Neural cell (in vitro differentiated cells): ENCODE measurements at regions not wholly inside any gene's neighbourhood (a gene's known extent, or its start where the extent isn't known, plus 50 kb on each side); places are given as distances from the start of the nearest gene placed in this dataset.

Experiments
- H2AFZ ChIP-seq: fragments of 200-600, 300-800 bp; sonication (generic), shearing (Covaris generic); 2 replicates; pipeline ENCODE4 v1.6.0; 2014; ENCODE audit warnings: low read depth, mild to moderate bottlenecking, antibody characterized with exemption, low read length, moderate library complexity
- H3F3A ChIP-seq: fragments of 200-600 bp; shearing (Covaris generic); 2 replicates; pipeline ENCODE4 v1.6.1; 2016; ENCODE audit warnings: mild to moderate bottlenecking, moderate library complexity, mixed read lengths, antibody characterized with exemption, low read length; ENCODE audit not compliant: insufficient read depth, poor library complexity, severe bottlenecking
- H3K27ac ChIP-seq: fragments of 200-600, 300-800 bp; sonication (generic), shearing (Covaris generic); 2 replicates; pipeline ENCODE4 v1.5.1; 2014; ENCODE audit warnings: mild to moderate bottlenecking, low read length, moderate library complexity
- H3K27me3 ChIP-seq: fragments of 300-800, 200-600 bp; sonication (generic), shearing (Covaris generic); 2 replicates; pipeline ENCODE4 v1.6.0; 2014; ENCODE audit warnings: mild to moderate bottlenecking, low read depth, low read length, moderate library complexity; ENCODE audit not compliant: insufficient read depth
- H3K36me3 ChIP-seq: fragments of 300-800, 200-600 bp; sonication (generic), shearing (Covaris generic); 2 replicates; pipeline ENCODE4 v1.5.1; 2014; ENCODE audit warnings: mild to moderate bottlenecking, antibody characterized with exemption, low read length, moderate library complexity; ENCODE audit not compliant: insufficient read depth
- H3K4me2 ChIP-seq: fragments of 300-800, 200-600 bp; sonication (generic), shearing (Covaris generic); 2 replicates; pipeline ENCODE4 v1.6.0; 2014; ENCODE audit warnings: mild to moderate bottlenecking, low read length
- H3K4me3 ChIP-seq: fragments of 300-800, 200-600 bp; sonication (generic), shearing (Covaris generic); 2 replicates; pipeline ENCODE4 v1.5.1; 2014; ENCODE audit warnings: mild to moderate bottlenecking, low read length, moderate library complexity
- H3K79me2 ChIP-seq: fragments of 200-600 bp; shearing (Covaris generic); replicated peaks from 2 replicates; pipeline ENCODE4 v1.6.0; 2014; ENCODE audit warnings: mild to moderate bottlenecking, low read length, moderate library complexity; ENCODE audit not compliant: insufficient read depth
- H3K9ac ChIP-seq: fragments of 300-800, 200-600 bp; sonication (generic), shearing (Covaris generic); 2 replicates; pipeline ENCODE4 v1.6.1; 2016; ENCODE audit warnings: mild to moderate bottlenecking, low read length, mixed read lengths
- H3K9me2 ChIP-seq: fragments of 200-600 bp; shearing (Covaris generic); 2 replicates; pipeline ENCODE4 v1.6.1; 2016; ENCODE audit warnings: mild to moderate bottlenecking, low read length, mixed read lengths; ENCODE audit not compliant: insufficient read depth
- H3K9me3 ChIP-seq: fragments of 200-600, 300-800 bp; sonication (generic), shearing (Covaris generic); 2 replicates; pipeline ENCODE4 v1.6.1; 2016; ENCODE audit warnings: mild to moderate bottlenecking, mixed run types, low read length, moderate library complexity, mixed read lengths
- H4K20me1 ChIP-seq: fragments of 200-600 bp; shearing (Covaris generic); 2 replicates; pipeline ENCODE4 v1.6.1; 2016; ENCODE audit warnings: mild to moderate bottlenecking, mixed run types; ENCODE audit not compliant: insufficient read depth
- CTCF ChIP-seq: fragments of 450-650 bp; IDR thresholded peaks from 2 replicates; pipeline ENCODE4 v1.5.1; 2014; ENCODE audit warnings: antibody characterized with exemption, mild to moderate bottlenecking, moderate library complexity; ENCODE audit not compliant: poor library complexity, severe bottlenecking
- EP300 ChIP-seq: fragments of 450-650 bp; conservative IDR thresholded peaks from 2 replicates; pipeline ENCODE4 v1.6.1; 2014; ENCODE audit warnings: antibody characterized with exemption, mild to moderate bottlenecking, moderate library complexity; ENCODE audit not compliant: poor library complexity, severe bottlenecking
- EZH2 ChIP-seq: fragments of 200-600, 300-800 bp; shearing (Covaris generic), sonication (generic); IDR thresholded peaks from 2 replicates; pipeline ENCODE4 v1.6.1; 2014; ENCODE audit warnings: antibody characterized with exemption, low read length, borderline replicate concordance, mild to moderate bottlenecking; ENCODE audit not compliant: insufficient read depth, poor library complexity, severe bottlenecking
- MXI1 ChIP-seq: fragments of 450-650 bp; conservative IDR thresholded peaks from 2 replicates; pipeline ENCODE4 v1.6.1; 2014; ENCODE audit warnings: antibody characterized with exemption, mild to moderate bottlenecking; ENCODE audit not compliant: poor library complexity, severe bottlenecking
- POLR2AphosphoS5 ChIP-seq: IDR thresholded peaks from 2 replicates; pipeline ENCODE4 v1.6.1; 2012
- RAD21 ChIP-seq: fragments of 450-650 bp; conservative IDR thresholded peaks from 2 replicates; pipeline ENCODE4 v1.6.1; 2014; ENCODE audit warnings: antibody characterized with exemption, mild to moderate bottlenecking, moderate library complexity
- REST ChIP-seq: IDR thresholded peaks from 2 replicates; pipeline ENCODE4 v1.6.1; 2012; ENCODE audit warnings: borderline replicate concordance
- SMC3 ChIP-seq: fragments of 450-650 bp; conservative IDR thresholded peaks from 2 replicates; pipeline ENCODE4 v1.6.1; 2014; ENCODE audit warnings: antibody characterized with exemption, mild to moderate bottlenecking, moderate library complexity; ENCODE audit not compliant: poor library complexity
- TAF1 ChIP-seq: IDR thresholded peaks from 2 replicates; pipeline ENCODE4 v1.6.1; 2012; ENCODE audit warnings: low read depth

- Histone ChIP-seq H2AFZ (no peak overlapping the region), H3K79me2 (peaks cover 11% of the 10 kb centered on the region), H3K27me3 (no peaks in the 10 kb centered on the region), H3K9me2 (no peaks in the 10 kb centered on the region), H3K4me2 (no peak overlapping the region), H3K4me3 (no peak overlapping the region), H3F3A (no peaks in the 10 kb centered on the region), H3K9ac (no peak overlapping the region), H4K20me1 (no peaks in the 10 kb centered on the region), H3K27ac (no peak overlapping the region), H3K9me3 (no peaks in the 10 kb centered on the region), H3K36me3 (no peaks in the 10 kb centered on the region)
- no peak for TF ChIP-seq EZH2
- TF ChIP-seq TAF1 = no peak
- no peak for TF ChIP-seq SMC3
- no peak for TF ChIP-seq MXI1
- TF ChIP-seq POLR2AphosphoS5 = no peak
These were observed 58.9 kb downstream of the NCOR2 start for GRCh38 chr12:124508381-124509079.

DNA sequence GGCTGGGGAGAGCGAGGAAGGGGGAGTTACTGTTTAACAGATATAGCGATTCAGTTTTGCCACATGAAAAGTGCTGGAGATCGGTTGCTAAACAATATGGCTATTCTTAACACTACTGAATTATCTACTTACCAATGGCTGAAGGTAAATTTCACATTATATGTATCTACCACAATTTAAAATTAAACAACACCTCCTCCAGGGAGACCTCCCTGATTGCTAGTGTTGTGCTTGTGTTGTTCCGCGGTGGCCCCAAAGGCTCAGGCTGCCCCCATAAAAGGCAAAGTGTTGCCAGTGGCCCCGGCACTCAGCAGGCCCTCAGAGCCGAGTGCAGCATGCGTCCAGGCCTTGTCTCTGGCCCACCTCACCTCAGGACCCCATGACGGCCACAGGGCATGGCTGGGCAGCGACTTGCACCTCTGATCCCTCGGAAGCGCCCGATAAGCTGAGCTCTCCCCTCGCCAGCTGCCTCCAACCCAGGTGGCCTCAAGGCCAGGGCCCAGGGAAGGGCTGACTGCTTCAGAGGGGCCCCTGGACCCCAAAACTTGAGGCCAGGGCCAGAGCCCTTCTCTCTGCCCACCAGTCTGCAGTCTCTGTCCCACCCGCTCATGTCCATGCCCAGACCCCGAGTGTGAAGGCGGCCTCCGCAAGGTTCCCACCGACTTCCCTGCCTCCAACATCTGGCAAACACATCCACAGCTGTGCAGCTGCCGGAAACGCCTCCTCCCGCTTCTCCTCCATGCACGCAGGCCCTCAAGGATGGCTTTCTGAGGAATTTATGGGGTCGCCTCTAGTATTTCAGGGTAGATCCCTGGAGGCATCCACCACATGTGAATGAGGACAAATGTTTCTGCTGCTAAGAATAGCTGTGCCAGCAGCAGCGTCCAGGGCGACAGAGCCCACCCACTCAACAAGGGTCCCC is 60.0 kb downstream of the NCOR2 start:
- H3K9me2 ChIP-seq = no peaks in the 10 kb centered on the region
- no peaks in the 10 kb centered on the region for H4K20me1 ChIP-seq
- H3K9ac ChIP-seq = no peak overlapping the region

More for the DNA sequence above, 60.0 kb downstream of the NCOR2 start:
- H3F3A ChIP-seq = no peaks in the 10 kb centered on the region
- no peak for TF ChIP-seq REST
- TF ChIP-seq CTCF = no peak
- no peak for TF ChIP-seq POLR2AphosphoS5
- no peak for TF ChIP-seq TAF1
- no peak for TF ChIP-seq SMC3
- TF ChIP-seq RAD21 = no peak
- TF ChIP-seq MXI1 = no peak
- TF ChIP-seq EP300 = no peak
- TF ChIP-seq EZH2 = no peak
- H3K4me2 ChIP-seq = no peak overlapping the region
- H3K4me3 ChIP-seq = no peak overlapping the region
- no peak overlapping the region for H3K27ac ChIP-seq
- no peak overlapping the region for H2AFZ ChIP-seq
- H3K36me3 ChIP-seq = no peaks in the 10 kb centered on the region
- no peaks in the 10 kb centered on the region for H3K27me3 ChIP-seq
- H3K79me2 ChIP-seq = peaks cover under 1% of the 10 kb centered on the region
- H3K9me3 ChIP-seq = no peaks in the 10 kb centered on the region
